GM13976 (cell line): ENCODE measurements at regions not wholly inside any gene's neighbourhood (a gene's known extent, or its start where the extent isn't known, plus 50 kb on each side); places are given as distances from the start of the nearest gene placed in this dataset.

Experiments used
- DNase-seq: peaks from one replicate; pipeline ENCODE4 v3.0.0; 2012; ENCODE audit warnings: low spot score
- CTCF ChIP-seq: IDR thresholded peaks from 2 replicates; pipeline ENCODE4 v1.5.1; 2012; ENCODE audit warnings: borderline replicate concordance, mild to moderate bottlenecking; ENCODE audit not compliant: insufficient read depth; ENCODE audit errors: extremely low read depth, missing control alignments, control extremely low read depth
- in situ Hi-C: fragments of 300-500 bp; cut with MboI; formaldehyde crosslinking; loops from one replicate; pipeline ENCODE4 v1.12.0; 2022; ENCODE audit warnings: low sequenced_read_pairs, mixed read lengths, inconsistent platforms; ENCODE audit not compliant: unreplicated experiment

- no peak for DNase-seq
- in situ Hi-C loops: no loop called here
These were observed 1132.7 kb downstream of the KCNT2 start for GRCh38 chr1:195475568-195475967.

GRCh38 chr1:195472291-195472690 lies 1135.9 kb downstream of the KCNT2 start:
- no peak for DNase-seq
- no peak for TF ChIP-seq CTCF
- in situ Hi-C loops: no loop called here

More at GRCh38 chr1:195475568-195475967, 1132.7 kb downstream of the KCNT2 start:
- no peak for TF ChIP-seq CTCF

GRCh38 chr1:195466639-195467038 lies 1141.6 kb downstream of the KCNT2 start:
- in situ Hi-C loops: no loop called here
- DNase-seq: no peak
- TF ChIP-seq CTCF: no peak

- no peak for TF ChIP-seq CTCF
- DNase-seq: no peak
- in situ Hi-C loops: no loop called here
These were observed 1145.6 kb downstream of the KCNT2 start for GRCh38 chr1:195462646-195463045.

GRCh38 chr1:195462152-195462551 lies 1146.1 kb downstream of the KCNT2 start:
- in situ Hi-C loops: no loop called here
- no peak for DNase-seq
- TF ChIP-seq CTCF: no peak

GRCh38 chr1:195458365-195458764 lies 1149.9 kb downstream of the KCNT2 start:
- in situ Hi-C loops: no loop called here
- no peak for TF ChIP-seq CTCF
- no peak for DNase-seq

GRCh38 chr1:195450794-195451193 lies 1157.4 kb downstream of the KCNT2 start:
- TF ChIP-seq CTCF: no peak
- in situ Hi-C loops: no loop called here
- DNase-seq: no peak
